ENCODE measurements at regions not wholly inside any gene's neighbourhood (a gene's known extent, or its start where the extent isn't known, plus 50 kb on each side); places are given as distances from the start of the nearest gene placed in this dataset.

GRCh38 chr6:167664678-167665660 lies 161.7 kb upstream of the AFDN start:
- no peak overlapping the region for H3K4me3 ChIP-seq

GRCh38 chr6:167665698-167666330 lies 160.9 kb upstream of the AFDN start:
- H3K36me3 ChIP-seq (replicated peaks; ENCODE audit: insufficient read depth, low read depth), result no peaks in the 10 kb centered on the region
- TF ChIP-seq, protein P1, sequence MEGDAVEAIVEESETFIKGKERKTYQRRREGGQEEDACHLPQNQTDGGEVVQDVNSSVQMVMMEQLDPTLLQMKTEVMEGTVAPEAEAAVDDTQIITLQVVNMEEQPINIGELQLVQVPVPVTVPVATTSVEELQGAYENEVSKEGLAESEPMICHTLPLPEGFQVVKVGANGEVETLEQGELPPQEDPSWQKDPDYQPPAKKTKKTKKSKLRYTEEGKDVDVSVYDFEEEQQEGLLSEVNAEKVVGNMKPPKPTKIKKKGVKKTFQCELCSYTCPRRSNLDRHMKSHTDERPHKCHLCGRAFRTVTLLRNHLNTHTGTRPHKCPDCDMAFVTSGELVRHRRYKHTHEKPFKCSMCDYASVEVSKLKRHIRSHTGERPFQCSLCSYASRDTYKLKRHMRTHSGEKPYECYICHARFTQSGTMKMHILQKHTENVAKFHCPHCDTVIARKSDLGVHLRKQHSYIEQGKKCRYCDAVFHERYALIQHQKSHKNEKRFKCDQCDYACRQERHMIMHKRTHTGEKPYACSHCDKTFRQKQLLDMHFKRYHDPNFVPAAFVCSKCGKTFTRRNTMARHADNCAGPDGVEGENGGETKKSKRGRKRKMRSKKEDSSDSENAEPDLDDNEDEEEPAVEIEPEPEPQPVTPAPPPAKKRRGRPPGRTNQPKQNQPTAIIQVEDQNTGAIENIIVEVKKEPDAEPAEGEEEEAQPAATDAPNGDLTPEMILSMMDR (IDR thresholded peaks at IDR 0.05; ENCODE audit: poor library complexity), result no peak
- no peak for TF ChIP-seq EZH2phosphoT487 (IDR thresholded peaks at IDR 0.05; ENCODE audit: low read depth, severe bottlenecking, unreplicated experiment)
- TF ChIP-seq EZH2 (IDR thresholded peaks at IDR 0.05; ENCODE audit: borderline replicate concordance), result no peak
- no peaks in the 10 kb centered on the region for H4K20me1 ChIP-seq (ENCODE audit: insufficient read depth, poor library complexity, severe bottlenecking)
- H3K9me3 ChIP-seq (ENCODE audit: low read depth), result no peaks in the 10 kb centered on the region
- H3K79me2 ChIP-seq, result no peaks in the 10 kb centered on the region
- no peak overlapping the region for H2AFZ ChIP-seq
- no peak overlapping the region for H3K27ac ChIP-seq
- no peak overlapping the region for H3K4me2 ChIP-seq
- no peaks in the 10 kb centered on the region for H3K27me3 ChIP-seq
- H3K4me3 ChIP-seq, result no peak overlapping the region
- peaks cover 28% of the 10 kb centered on the region for H3K4me1 ChIP-seq (ENCODE audit: insufficient read depth)
- 87% methylated on average over 19 of the region's 19 CpGs for WGBS (ENCODE audit: low lambda C conversion rate, missing lambda C conversion rate)
- no peaks in the 10 kb centered on the region for H3K9me2 ChIP-seq (replicated peaks; ENCODE audit: insufficient read depth)
- DNase-seq (ENCODE audit: low spot score), result no peak

More at GRCh38 chr6:167664678-167665660, 161.7 kb upstream of the AFDN start:
- Histone ChIP-seq H3K9me2 (replicated peaks; ENCODE audit: insufficient read depth) (no peaks in the 10 kb centered on the region), H3K4me1 (ENCODE audit: insufficient read depth) (peaks cover 31% of the 10 kb centered on the region), H3K9me3 (ENCODE audit: low read depth) (no peaks in the 10 kb centered on the region), H3K79me2 (no peaks in the 10 kb centered on the region), H3K4me2 (no peak overlapping the region), H3K27ac (no peak overlapping the region), H3K36me3 (replicated peaks; ENCODE audit: insufficient read depth, low read depth) (no peaks in the 10 kb centered on the region), H2AFZ (no peak overlapping the region), H4K20me1 (ENCODE audit: insufficient read depth, poor library complexity, severe bottlenecking) (no peaks in the 10 kb centered on the region), H3K27me3 (no peaks in the 10 kb centered on the region)
- DNase-seq (ENCODE audit: low spot score), result no peak
- TF ChIP-seq, protein P1 (IDR thresholded peaks at IDR 0.05; ENCODE audit: poor library complexity), result no peak
- TF ChIP-seq EZH2 (IDR thresholded peaks at IDR 0.05; ENCODE audit: borderline replicate concordance) (no peak), EZH2phosphoT487 (IDR thresholded peaks at IDR 0.05; ENCODE audit: low read depth, severe bottlenecking, unreplicated experiment) (no peak)
- 86% methylated on average over 15 of the region's 15 CpGs for WGBS (ENCODE audit: low lambda C conversion rate, missing lambda C conversion rate)

DNA sequence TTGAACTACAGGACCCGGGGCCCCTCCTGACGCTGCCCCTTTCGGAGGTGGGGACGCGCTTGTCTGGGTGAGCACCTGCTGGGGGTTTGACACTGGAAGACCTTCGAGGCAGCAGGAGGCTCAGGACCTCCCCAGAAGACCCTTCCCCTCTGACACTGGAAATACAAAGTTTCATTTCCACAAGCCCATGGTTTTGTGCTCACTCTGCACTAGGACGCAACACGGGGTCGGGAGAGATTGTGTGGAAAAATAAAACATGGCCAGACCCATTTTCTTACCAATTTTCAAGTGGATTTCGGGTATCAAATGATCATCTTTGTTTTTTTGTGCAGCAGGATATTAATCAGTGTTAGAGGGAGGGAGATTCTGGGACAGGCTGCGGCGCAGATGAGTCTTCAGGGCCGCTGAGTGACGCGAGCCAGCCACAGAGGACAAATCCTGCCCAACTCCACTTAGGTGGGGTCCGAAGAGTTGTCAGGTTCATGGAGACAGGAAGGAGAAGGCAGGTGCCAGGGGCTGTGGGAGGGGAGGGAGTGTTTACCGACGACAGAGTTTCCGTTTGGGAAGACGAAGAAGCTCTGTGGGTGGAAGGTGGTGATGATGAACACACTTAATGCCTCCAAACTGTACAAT lies 160.0 kb upstream of the AFDN start:
- H3K27ac ChIP-seq, result no peak overlapping the region
- no peak for DNase-seq (ENCODE audit: low spot score)
- peaks cover 21% of the 10 kb centered on the region for H3K4me1 ChIP-seq (ENCODE audit: insufficient read depth)
- no peaks in the 10 kb centered on the region for H3K9me2 ChIP-seq (replicated peaks; ENCODE audit: insufficient read depth)
- no peak overlapping the region for H2AFZ ChIP-seq
- H3K79me2 ChIP-seq, result no peaks in the 10 kb centered on the region
- H3K36me3 ChIP-seq (replicated peaks; ENCODE audit: insufficient read depth, low read depth), result no peaks in the 10 kb centered on the region
- WGBS (ENCODE audit: low lambda C conversion rate, missing lambda C conversion rate), result 78% methylated on average over 20 of the region's 20 CpGs
- TF ChIP-seq EZH2phosphoT487 (IDR thresholded peaks at IDR 0.05; ENCODE audit: low read depth, severe bottlenecking, unreplicated experiment) (no peak), EZH2 (IDR thresholded peaks at IDR 0.05; ENCODE audit: borderline replicate concordance) (no peak)
- TF ChIP-seq, protein P1 (IDR thresholded peaks at IDR 0.05; ENCODE audit: poor library complexity), result no peak
- H3K9me3 ChIP-seq (ENCODE audit: low read depth), result no peaks in the 10 kb centered on the region
- H3K4me2 ChIP-seq, result no peak overlapping the region
- no peaks in the 10 kb centered on the region for H3K27me3 ChIP-seq
- H4K20me1 ChIP-seq (ENCODE audit: insufficient read depth, poor library complexity, severe bottlenecking), result no peaks in the 10 kb centered on the region
- H3K4me3 ChIP-seq, result no peak overlapping the region

Data from hepatocyte (in vitro differentiated cells).